Activated CD4-positive, alpha-beta T cell treated with anti-CD3 and anti-CD28 coated beads, Interleukin-2, amount 50 U/mL, for 4 hours (primary cell): ENCODE measurements at regions not wholly inside any gene's neighbourhood (a gene's known extent, or its start where the extent isn't known, plus 50 kb on each side); places are given as distances from the start of the nearest gene placed in this dataset.
"Not testable (repeated sequence)": the region's sequence is repeated elsewhere in the genome, so short reads cannot be mapped to it uniquely, and the experiment has no call there.

ENCODE experiments used
- DNase-seq, 2 experiments: peaks; one replicate each; pipeline ENCODE4 v3.0.0-alpha.2; 2020

GRCh38 chr7:17396692-17397091, 98.2 kb downstream of the AHR start:
- no peak for DNase-seq

GRCh38 chr7:17401791-17402627, 103.6 kb downstream of the AHR start:
- DNase-seq, result no peak

GRCh38 chr7:17402628-17403278, 104.3 kb downstream of the AHR start:
- DNase-seq, result no peak

- no peak for DNase-seq
These were observed 105.6 kb downstream of the AHR start for GRCh38 chr7:17404006-17404405.

GRCh38 chr7:17405786-17406185, 107.3 kb downstream of the AHR start:
- DNase-seq, result no peak

- no peak for DNase-seq
These were observed 108.3 kb downstream of the AHR start for GRCh38 chr7:17406738-17407137.

- DNase-seq, result no peak
These were observed 108.8 kb downstream of the AHR start for GRCh38 chr7:17407229-17407628.

- no peak for DNase-seq
These were observed 109.9 kb downstream of the AHR start for GRCh38 chr7:17408245-17408903.

- no peak for DNase-seq
These were observed 110.4 kb downstream of the AHR start for GRCh38 chr7:17408904-17409290.

- no peak for DNase-seq
These were observed 113.5 kb downstream of the AHR start for GRCh38 chr7:17411922-17412321.

GRCh38 chr7:17412883-17413282, 114.4 kb downstream of the AHR start:
- no peak for DNase-seq

- DNase-seq, result no peak
These were observed 117.5 kb downstream of the AHR start for GRCh38 chr7:17415955-17416354.

- DNase-seq, result not testable (repeated sequence)
These were observed 122.0 kb downstream of the AHR start for GRCh38 chr7:17420308-17421015.

GRCh38 chr7:17421941-17422340, 123.5 kb downstream of the AHR start:
- DNase-seq, result no peak

GRCh38 chr7:17422966-17423365, 124.5 kb downstream of the AHR start:
- DNase-seq, result no peak

- DNase-seq, result no peak
These were observed 129.5 kb downstream of the AHR start for GRCh38 chr7:17427924-17428323.

GRCh38 chr7:17429579-17429978, 131.1 kb downstream of the AHR start:
- no peak for DNase-seq

GRCh38 chr7:17432793-17433192, 134.3 kb downstream of the AHR start:
- no peak for DNase-seq

GRCh38 chr7:17434191-17434590, 135.7 kb downstream of the AHR start:
- no peak for DNase-seq

GRCh38 chr7:17434841-17435692, 136.6 kb downstream of the AHR start:
- no peak for DNase-seq

- DNase-seq, result no peak
These were observed 137.7 kb downstream of the AHR start for GRCh38 chr7:17436126-17436525.

GRCh38 chr7:17437586-17437985, 139.1 kb downstream of the AHR start:
- DNase-seq, result no peak
